ENCODE measurements at regions not wholly inside any gene's neighbourhood (a gene's known extent, or its start where the extent isn't known, plus 50 kb on each side); places are given as distances from the start of the nearest gene placed in this dataset.

- DNase-seq (ENCODE audit: low read depth in 2 of 2), result no peak
Observed at GRCh38 chr15:81529481-81529880, 155.5 kb upstream of the TMC3 start.

GRCh38 chr15:81526029-81526428 is 152.0 kb upstream of the TMC3 start:
- DNase-seq (ENCODE audit: low read depth in 2 of 2), result no peak

- no peak for DNase-seq (ENCODE audit: low read depth in 2 of 2)
Observed at GRCh38 chr15:81524496-81524895, 150.5 kb upstream of the TMC3 start.

GRCh38 chr15:81523867-81524266 is 149.9 kb upstream of the TMC3 start:
- DNase-seq (ENCODE audit: low read depth in 2 of 2), result no peak

- DNase-seq (ENCODE audit: low read depth in 2 of 2), result no peak
Observed at GRCh38 chr15:81520480-81520879, 146.5 kb upstream of the TMC3 start.

- DNase-seq (ENCODE audit: low read depth in 2 of 2), result no peak
Observed at GRCh38 chr15:81516461-81516860, 142.4 kb upstream of the TMC3 start.

GRCh38 chr15:81516012-81516411 is 142.0 kb upstream of the TMC3 start:
- no peak for DNase-seq (ENCODE audit: low read depth in 2 of 2)

GRCh38 chr15:81514725-81515124 is 140.7 kb upstream of the TMC3 start:
- DNase-seq (ENCODE audit: low read depth in 2 of 2), result no peak

GRCh38 chr15:81511138-81511537 is 137.1 kb upstream of the TMC3 start:
- no peak for DNase-seq (ENCODE audit: low read depth in 2 of 2)

GRCh38 chr15:81507831-81508230 is 133.8 kb upstream of the TMC3 start:
- DNase-seq (ENCODE audit: low read depth in 2 of 2), result no peak

- no peak for DNase-seq (ENCODE audit: low read depth in 2 of 2)
Observed at GRCh38 chr15:81506936-81507335, 132.9 kb upstream of the TMC3 start.

- no peak for DNase-seq (ENCODE audit: low read depth in 2 of 2)
Observed at GRCh38 chr15:81506071-81506470, 132.1 kb upstream of the TMC3 start.

- no peak for DNase-seq (ENCODE audit: low read depth in 2 of 2)
Observed at GRCh38 chr15:81504170-81504905, 130.3 kb upstream of the TMC3 start.

- no peak for DNase-seq (ENCODE audit: low read depth in 2 of 2)
Observed at GRCh38 chr15:81502439-81502838, 128.4 kb upstream of the TMC3 start.

- no peak for DNase-seq (ENCODE audit: low read depth in 2 of 2)
Observed at GRCh38 chr15:81500081-81500480, 126.1 kb upstream of the TMC3 start.

- DNase-seq (ENCODE audit: low read depth in 2 of 2), result no peak
Observed at GRCh38 chr15:81498294-81498693, 124.3 kb upstream of the TMC3 start.

GRCh38 chr15:81497238-81497637 is 123.2 kb upstream of the TMC3 start:
- DNase-seq (ENCODE audit: low read depth in 2 of 2), result no peak

- no peak for DNase-seq (ENCODE audit: low read depth in 2 of 2)
Observed at GRCh38 chr15:81495780-81496467, 121.9 kb upstream of the TMC3 start.

- no peak for DNase-seq (ENCODE audit: low read depth in 2 of 2)
Observed at GRCh38 chr15:81492969-81493645, 119.1 kb upstream of the TMC3 start.

- no peak for DNase-seq (ENCODE audit: low read depth in 2 of 2)
Observed at GRCh38 chr15:81492331-81492968, 118.4 kb upstream of the TMC3 start.

GRCh38 chr15:81491414-81492096 is 117.5 kb upstream of the TMC3 start:
- DNase-seq (ENCODE audit: low read depth in 2 of 2), result no peak

GRCh38 chr15:81485806-81486205 is 111.8 kb upstream of the TMC3 start:
- DNase-seq (ENCODE audit: low read depth in 2 of 2), result no peak
